Liver (tissue), 3 donors: ENCODE measurements at regions not wholly inside any gene's neighbourhood (a gene's known extent, or its start where the extent isn't known, plus 50 kb on each side); places are given as distances from the start of the nearest gene placed in this dataset.
"Not testable (repeated sequence)": the region's sequence is repeated elsewhere in the genome, so short reads cannot be mapped to it uniquely, and the experiment has no call there.

Experiments used
- EGR1 ChIP-seq, 2 donors: IDR thresholded peaks; 2 replicates each; pipeline ENCODE4 v1.6.1; 2016 to 2018; ENCODE audit warnings: antibody characterized with exemption in 2 of 2, low read depth in 2 of 2
- GABPA ChIP-seq, 2 donors: IDR thresholded peaks in 1 of 2; conservative IDR thresholded peaks in 1 of 2; 2 replicates each; pipeline ENCODE4 v1.6.1; 2016; ENCODE audit warnings: antibody characterized with exemption in 2 of 2, mild to moderate bottlenecking in 1 of 2, moderate library complexity in 1 of 2
- HNF4G ChIP-seq: IDR thresholded peaks from 2 replicates; pipeline ENCODE4 v1.6.1; 2016; ENCODE audit warnings: antibody characterized with exemption
- REST ChIP-seq: IDR thresholded peaks from 2 replicates; pipeline ENCODE4 v1.6.1; 2016; ENCODE audit warnings: antibody characterized with exemption, mild to moderate bottlenecking
- SP1 ChIP-seq: IDR thresholded peaks from 2 replicates; pipeline ENCODE4 v1.6.1; 2018; ENCODE audit warnings: antibody characterized with exemption, mild to moderate bottlenecking
- TAF1 ChIP-seq: conservative IDR thresholded peaks from 2 replicates; pipeline ENCODE4 v1.6.1; 2016; ENCODE audit warnings: antibody characterized with exemption, mild to moderate bottlenecking
- YY1 ChIP-seq: IDR thresholded peaks from 2 replicates; pipeline ENCODE4 v1.6.1; 2016; ENCODE audit warnings: antibody characterized with exemption, mild to moderate bottlenecking
- ZBTB33 ChIP-seq: IDR thresholded peaks from 2 replicates; pipeline ENCODE4 v1.6.1; 2016; ENCODE audit warnings: antibody characterized with exemption
- TF ChIP-seq, protein P1 (sequence below): fragments of 150-350 bp; IDR thresholded peaks from 2 replicates; pipeline ENCODE4 v1.5.1; 2017; ENCODE audit warnings: improper control_type of control experiment, low read depth, low read length; ENCODE audit not compliant: missing input control
- donor health status: healthy.
- donor health status: healthy.

- TF ChIP-seq REST; HNF4G; TAF1; SP1; ZBTB33; GABPA (IDR thresholded peaks at IDR 0.05 in 1 of 2, conservative IDR thresholded peaks at IDR 0.05 in 1 of 2); YY1; EGR1 (IDR thresholded peaks at IDR 0.05; ENCODE audit: low read depth in 2 of 2): not testable (repeated sequence)
- TF ChIP-seq, protein P1, sequence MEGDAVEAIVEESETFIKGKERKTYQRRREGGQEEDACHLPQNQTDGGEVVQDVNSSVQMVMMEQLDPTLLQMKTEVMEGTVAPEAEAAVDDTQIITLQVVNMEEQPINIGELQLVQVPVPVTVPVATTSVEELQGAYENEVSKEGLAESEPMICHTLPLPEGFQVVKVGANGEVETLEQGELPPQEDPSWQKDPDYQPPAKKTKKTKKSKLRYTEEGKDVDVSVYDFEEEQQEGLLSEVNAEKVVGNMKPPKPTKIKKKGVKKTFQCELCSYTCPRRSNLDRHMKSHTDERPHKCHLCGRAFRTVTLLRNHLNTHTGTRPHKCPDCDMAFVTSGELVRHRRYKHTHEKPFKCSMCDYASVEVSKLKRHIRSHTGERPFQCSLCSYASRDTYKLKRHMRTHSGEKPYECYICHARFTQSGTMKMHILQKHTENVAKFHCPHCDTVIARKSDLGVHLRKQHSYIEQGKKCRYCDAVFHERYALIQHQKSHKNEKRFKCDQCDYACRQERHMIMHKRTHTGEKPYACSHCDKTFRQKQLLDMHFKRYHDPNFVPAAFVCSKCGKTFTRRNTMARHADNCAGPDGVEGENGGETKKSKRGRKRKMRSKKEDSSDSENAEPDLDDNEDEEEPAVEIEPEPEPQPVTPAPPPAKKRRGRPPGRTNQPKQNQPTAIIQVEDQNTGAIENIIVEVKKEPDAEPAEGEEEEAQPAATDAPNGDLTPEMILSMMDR, result not testable (repeated sequence)
Measured at GRCh38 chr1:146645978-146646604, 292.0 kb upstream of the NBPF12 start.
